Activated CD4-positive, CD25-positive, alpha-beta regulatory T cell treated with anti-CD3 and anti-CD28 coated beads, Interleukin-2, amount 50 U/mL, for 72 hours (primary cell): ENCODE measurements at regions not wholly inside any gene's neighbourhood (a gene's known extent, or its start where the extent isn't known, plus 50 kb on each side); places are given as distances from the start of the nearest gene placed in this dataset.

Source experiments
- DNase-seq: peaks from one replicate; pipeline ENCODE4 v3.0.0; 2021

DNA sequence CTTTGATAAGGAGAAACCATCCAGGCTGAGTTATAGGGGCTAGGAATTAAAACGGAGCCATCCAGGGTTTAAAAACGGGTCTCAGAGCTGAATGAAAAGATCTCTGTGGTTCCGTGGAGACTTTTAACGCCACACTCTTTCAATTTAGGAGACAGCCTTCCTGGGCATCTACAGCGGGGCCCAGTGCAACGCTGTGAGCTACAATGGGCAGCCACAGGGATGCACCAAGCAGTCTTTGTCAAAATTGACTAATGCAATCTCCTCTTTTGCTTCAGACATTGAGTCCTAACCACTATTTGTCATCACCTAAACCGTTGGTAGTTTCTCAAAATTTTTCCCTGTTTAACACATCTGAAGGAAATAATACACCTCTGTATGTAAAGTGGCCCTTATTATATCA lies 96.6 kb upstream of the ABCA1 start:
- no peak for DNase-seq

- no peak for DNase-seq
Observed at GRCh38 chr9:105026451-105026850, 98.5 kb upstream of the ABCA1 start.

GRCh38 chr9:105027084-105027483 lies 99.1 kb upstream of the ABCA1 start:
- no peak for DNase-seq

DNA sequence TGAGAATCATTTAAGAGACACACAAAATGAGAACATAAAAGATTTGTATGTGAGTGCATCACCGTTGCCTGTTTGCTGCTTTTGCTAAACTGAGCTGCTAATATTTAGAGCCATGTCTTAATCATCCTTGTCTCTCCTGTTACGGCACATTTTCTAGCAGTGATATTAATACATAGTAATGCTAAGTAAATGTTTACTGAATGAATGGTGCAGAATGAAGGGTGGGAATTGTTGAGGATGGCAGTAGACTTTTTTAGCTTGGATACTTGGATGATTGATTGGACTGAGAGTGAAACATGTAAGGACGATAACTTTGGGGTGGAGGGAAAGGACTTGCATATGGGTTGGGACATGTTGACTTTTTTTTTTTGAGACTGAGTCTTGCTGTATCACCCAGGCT lies 102.3 kb upstream of the ABCA1 start:
- DNase-seq, result no peak

- no peak for DNase-seq
Observed at GRCh38 chr9:105037139-105037538, 109.2 kb upstream of the ABCA1 start.

DNA sequence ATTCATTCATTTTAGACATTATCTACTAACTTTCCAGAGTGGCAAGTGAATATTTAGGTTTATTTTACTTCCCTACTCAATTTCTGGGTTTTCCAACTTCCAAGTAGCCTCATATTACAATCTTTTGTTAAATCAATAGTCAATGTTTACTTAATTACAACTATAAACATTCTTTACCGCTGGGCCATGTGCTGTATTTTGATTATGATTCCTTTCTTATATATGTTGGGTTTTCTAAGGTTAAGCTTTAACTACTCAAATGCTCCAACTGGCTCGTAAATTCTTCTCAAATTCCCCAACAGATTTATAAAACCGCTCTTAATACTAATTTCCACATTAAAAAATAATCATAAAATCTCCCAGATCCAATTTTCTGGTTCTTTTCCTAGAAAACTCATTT lies 110.1 kb upstream of the ABCA1 start:
- no peak for DNase-seq

- no peak for DNase-seq
Observed at GRCh38 chr9:105039175-105039799, 111.3 kb upstream of the ABCA1 start.

GRCh38 chr9:105043370-105043936 lies 115.5 kb upstream of the ABCA1 start:
- DNase-seq, result no peak

GRCh38 chr9:105044518-105044917 lies 116.6 kb upstream of the ABCA1 start:
- DNase-seq, result no peak

DNA sequence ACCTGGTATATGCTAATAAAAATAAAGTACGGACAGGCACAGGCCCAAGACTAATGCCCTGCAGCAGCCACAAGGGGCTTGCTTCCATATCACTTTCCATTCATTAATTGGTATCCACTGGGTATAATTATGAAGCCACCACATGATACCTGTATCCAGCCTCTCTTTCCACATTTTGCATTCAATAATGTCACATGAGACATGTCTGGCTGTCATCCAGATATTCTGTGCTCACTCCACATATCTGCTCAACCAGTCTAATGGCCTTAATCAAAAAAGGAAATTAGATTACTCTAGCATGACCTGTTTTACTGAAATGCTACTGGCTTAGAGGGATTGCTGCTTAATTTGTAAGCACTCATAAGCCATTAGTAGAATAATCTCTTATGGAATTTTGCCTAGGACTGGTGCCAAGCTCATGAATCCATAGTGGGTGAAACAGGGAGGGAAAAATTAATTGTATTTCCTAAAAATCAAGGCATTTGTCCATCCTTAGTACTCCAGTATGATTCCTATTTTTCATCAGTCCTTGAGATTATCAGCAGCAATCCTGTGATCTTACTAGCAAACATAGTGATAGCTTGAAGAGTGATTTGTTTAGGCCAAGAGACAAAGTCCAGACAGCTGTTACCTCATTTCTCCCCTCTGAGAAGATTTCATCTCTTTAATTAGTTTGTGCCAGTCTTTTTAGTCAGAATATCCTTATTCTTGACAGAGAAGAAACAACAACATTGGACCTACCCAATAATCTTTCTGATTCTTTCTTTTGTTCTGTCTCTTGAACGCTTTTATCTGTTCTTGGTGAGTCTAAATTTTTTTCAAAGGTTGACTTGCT lies 119.2 kb upstream of the ABCA1 start:
- no peak for DNase-seq

DNA sequence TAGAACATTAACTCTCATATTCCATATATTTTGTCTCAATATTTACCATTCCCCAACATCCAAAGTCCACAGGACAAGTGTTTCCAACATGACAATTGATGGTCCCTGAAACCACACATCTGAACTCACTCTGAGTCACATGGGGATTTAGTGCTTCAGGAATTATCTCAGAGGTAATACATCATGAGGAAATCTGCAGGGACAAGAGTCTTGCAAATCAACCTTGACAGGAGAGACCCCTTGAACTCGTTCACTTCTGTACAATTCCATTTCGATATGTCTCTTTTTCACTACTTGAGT lies 119.7 kb upstream of the ABCA1 start:
- no peak for DNase-seq

DNA sequence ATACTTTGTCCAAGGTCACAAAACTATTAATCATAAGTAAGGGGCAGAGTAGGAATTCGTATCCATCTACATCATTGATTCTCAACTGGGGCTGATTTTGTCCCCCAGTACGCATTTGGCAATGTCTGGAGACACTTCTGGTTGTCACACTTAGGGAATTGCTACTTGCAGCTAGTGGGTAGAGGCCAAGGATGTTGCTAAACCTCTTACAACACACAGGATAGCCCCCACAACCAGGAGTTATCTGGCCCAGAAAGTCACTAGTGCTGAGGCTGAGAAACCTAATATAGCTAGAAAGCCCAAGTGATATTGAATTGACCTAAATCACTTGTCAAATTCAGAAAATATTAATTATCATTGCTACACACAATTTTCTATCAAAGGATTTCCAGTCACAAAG lies 120.4 kb upstream of the ABCA1 start:
- no peak for DNase-seq

DNA sequence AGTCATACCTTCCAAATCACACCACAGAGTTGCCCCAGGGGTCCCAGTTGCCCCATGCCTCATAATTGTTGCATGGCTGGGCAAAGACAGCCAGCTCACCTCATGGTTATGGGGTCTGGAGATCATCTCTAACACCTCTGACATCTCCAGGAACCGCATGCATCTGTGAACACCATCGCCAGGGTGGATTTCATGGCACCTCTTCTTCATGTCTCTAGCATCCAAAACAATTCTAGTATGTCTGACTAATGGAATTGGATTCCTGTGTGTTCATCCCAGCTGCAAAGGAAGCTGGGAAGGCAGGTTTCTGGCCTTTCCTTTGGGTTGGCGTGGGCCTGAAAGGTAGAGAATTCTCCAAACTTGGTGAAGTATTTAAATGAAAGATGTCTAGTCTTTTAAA lies 122.3 kb upstream of the ABCA1 start:
- DNase-seq, result no peak

DNA sequence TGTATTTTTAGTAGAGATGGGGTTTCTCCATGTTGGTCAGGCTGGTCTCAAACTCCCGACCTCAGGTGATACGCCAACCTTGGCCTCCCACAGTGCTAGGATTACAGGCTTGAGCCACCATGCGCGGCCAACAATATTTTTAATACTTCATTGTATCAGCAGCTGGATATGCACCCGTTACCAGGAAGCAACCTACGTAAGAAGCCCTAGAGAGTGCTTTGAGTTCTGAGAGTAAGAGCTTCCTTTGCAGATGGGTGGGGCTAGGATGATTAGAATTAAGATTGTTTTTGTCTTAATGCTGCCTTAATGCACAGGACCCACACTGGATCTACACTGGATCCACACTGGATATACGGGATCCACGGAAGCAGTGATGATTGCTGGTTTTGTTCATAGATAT lies 123.9 kb upstream of the ABCA1 start:
- no peak for DNase-seq

DNA sequence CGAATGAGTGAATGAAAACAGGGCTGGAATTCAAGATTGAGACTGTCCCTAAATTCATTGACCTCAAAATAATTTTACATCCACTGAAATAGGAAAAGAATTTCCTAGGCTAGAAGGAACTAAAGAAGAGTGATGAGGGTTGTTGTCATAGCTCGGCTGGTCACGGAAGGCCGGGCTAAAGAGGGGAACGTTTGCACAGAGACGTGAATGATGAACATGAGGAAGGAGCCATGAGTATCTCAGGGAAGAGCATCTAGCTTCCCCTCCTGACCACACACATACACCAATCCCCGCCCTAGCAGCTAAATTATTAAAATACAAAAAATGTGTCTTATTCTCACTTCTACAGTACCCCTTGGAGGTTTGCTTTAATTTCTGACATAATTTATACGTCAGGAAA lies 124.4 kb upstream of the ABCA1 start:
- no peak for DNase-seq

- peak; percentile 36 for DNase-seq
Observed at GRCh38 chr9:105053209-105053652, 125.3 kb upstream of the ABCA1 start.

DNA sequence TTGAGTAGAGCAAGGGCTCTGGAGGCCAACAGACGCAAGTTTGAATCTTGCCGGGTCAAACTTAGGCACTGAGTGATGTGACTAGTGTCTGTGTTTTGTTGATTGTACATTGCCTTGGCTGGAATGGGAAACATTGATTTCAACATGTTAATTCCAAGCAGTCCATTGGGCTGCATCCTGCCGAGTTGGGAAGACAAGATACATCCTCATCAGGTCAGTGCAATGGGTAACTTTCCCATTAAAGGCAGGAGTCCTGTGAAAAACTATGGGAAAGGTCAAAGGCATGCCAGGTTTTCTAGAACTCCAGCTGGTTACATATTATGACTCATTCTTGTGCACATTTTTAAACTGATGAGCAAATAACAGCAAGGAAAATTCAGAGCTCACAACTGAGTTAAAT lies 126.5 kb upstream of the ABCA1 start:
- DNase-seq, result no peak

DNA sequence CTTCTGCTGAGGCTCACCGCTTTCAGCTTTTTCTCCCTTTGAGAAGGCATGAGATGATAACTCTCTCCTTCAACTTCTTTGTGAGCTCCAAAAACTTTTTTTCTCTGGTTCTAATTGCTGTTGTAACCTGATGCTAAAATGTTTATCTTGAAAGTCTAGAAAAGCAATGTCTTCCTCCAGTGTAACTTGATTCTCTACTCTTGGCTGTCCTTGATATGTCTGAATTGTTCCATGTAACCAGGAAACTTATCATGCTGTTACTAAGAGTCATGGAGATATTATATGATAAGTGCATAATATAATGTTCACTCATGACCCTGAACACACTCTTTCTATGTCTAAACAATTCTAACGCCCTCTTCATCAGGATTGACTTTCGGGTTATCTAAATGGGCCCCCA lies 128.0 kb upstream of the ABCA1 start:
- no peak for DNase-seq

DNA sequence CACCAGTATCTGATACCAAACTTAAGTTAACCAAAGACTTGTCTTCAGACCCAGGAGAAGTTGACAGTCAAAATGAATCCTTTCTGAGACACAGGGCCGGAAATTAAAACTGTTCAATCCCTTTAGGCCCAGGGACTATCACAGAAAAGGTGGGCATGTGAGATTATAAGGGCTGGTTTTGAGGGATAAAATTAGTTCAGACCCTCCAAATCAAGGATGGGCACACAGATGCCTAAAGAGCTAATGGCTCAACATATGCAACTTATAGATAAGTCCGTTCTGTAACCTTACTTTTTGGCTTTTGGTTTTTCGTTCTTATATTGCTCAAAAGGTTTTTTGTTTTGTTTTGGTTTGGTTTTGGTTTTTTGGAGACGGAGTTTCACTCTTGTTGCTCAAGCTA lies 129.6 kb upstream of the ABCA1 start:
- DNase-seq, result no peak

DNA sequence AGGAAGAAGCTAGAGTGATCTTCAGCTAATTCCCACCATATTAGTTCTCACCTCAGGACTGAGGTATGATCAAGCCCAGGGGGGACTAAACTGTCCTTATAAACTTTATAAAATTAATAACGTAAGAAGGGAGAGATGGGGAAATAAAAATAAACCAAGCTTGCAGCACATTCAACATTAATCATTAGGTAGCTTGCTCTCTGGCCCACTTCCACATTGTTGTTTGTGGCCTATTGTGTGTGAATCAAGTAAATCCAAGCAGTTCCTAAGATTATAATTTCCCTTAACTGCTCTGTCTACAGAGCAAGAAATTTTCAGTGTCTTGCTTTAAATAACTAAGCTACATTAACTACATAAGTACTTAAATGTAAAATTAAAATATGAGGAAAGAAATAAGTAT lies 131.3 kb upstream of the ABCA1 start:
- no peak for DNase-seq

- DNase-seq, result no peak
Observed at GRCh38 chr9:105062222-105062855, 134.4 kb upstream of the ABCA1 start.

GRCh38 chr9:105064248-105065097 lies 136.5 kb upstream of the ABCA1 start:
- no peak for DNase-seq
